ENCODE measurements at regions not wholly inside any gene's neighbourhood (a gene's known extent, or its start where the extent isn't known, plus 50 kb on each side); places are given as distances from the start of the nearest gene placed in this dataset.
"Not testable (repeated sequence)": the region's sequence is repeated elsewhere in the genome, so short reads cannot be mapped to it uniquely, and the experiment has no call there.

DNA sequence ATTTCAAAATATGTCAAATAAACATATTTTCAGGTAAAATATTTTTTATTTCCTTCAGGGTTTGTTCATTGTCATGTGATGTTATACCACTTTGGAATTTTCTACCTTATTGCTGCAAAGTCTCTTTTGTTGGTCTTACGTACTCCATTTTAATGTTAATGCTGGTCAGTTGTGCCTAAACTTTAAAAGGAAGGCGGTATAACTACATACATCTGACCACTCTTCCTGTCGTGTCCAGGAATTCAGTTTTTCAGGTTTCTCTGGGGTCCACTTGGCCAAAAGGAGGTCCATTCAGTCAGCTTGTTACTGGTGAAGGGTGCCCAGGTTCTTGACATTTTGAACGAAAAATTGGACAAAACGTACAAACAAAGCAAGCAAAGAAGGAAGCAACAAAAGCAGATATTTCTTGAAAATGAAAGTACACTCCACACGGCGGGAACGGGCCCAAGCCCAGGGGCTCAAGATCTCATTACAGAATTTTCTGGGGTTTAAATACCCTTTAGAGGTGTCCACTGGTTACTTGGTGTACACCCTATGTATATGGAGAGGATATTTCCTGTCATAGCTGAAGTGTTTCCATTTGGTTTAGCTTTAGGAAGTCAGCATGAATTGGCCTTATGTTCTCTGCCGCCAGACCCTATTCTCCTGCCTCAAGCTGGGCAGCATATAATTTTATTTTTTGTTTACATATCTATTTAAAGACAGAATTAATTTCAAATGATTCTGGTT, 471.7 kb upstream of the CDH7 start:
- DNase-seq = no peak

- DNase-seq = no peak
Observed at GRCh38 chr18:65269375-65269774, 481.4 kb upstream of the CDH7 start.

- no peak for DNase-seq
Observed at GRCh38 chr18:65265761-65266160, 485.1 kb upstream of the CDH7 start.

DNA sequence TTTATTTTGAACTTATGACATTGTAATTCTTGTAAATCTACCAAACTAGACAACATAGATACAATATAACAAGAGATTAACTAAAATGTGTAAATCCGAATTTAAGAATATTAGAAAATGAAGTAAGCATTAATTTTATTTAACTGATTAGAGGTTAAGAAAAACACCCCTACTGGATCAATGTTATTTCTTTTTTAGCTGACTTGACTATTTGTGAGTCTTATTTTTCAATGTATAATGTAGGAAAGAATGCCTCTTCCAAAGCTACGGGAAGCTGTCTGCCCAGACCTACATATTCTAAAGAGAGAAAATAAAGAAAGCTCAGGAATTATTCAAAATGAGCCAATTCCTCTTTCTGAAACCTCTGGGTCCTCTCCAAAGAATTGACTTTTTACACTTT, 490.8 kb upstream of the CDH7 start:
- DNase-seq = no peak

- DNase-seq = no peak
Observed at GRCh38 chr18:65259403-65259802, 491.4 kb upstream of the CDH7 start.

GRCh38 chr18:65257149-65257548, 493.7 kb upstream of the CDH7 start:
- no peak for DNase-seq

DNA sequence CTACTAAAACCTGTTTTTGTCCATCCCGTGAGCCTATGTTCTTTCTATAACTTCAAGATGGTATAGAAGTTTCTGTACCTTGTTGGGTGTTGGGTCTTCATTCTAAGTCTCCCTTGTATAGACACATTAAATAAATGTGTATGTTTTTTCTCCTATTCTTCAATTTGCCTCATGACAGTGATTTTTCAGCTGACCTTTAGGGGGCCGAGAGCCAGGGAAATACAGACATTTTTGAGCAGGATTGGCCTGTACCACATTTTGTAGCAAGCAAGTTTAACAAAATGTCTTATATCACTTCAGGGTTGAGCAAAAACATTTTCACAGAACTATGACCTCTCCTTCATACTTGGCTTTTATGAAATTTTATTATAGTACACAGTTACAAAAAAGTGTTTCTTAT, 495.4 kb upstream of the CDH7 start:
- no peak for DNase-seq

GRCh38 chr18:65239787-65240186, 511.0 kb upstream of the CDH7 start:
- DNase-seq = no peak

DNA sequence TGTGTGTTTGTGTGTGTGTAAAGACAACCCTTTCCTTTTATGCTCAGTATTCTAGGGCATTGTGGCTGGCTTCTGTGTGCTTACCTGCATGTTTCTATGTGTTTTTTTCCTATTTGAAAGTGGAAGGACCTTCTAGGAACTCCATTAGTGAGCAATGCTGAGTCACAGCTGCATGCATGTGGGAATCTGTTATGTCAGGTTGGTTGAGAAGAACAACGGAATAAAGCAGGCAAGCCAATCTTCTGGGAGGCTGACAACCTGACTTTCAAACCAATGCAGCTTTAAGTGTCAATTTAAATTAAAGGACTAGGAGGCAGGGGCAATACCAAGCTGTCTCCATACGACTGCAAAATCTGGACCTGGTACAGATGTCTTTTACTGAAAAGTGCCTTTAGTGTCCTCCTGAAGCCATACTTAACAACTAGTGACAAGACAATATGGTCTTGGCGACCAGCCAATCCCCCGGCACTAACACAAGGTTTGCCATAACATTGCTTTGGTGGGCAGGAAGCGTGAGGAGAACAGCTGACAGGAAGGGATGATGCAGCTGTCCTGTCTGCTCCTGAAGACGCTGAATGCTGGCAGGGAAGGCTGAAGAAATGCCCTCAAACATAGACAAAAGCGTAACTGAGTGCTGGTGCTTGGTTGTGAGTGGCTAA, 514.7 kb upstream of the CDH7 start:
- no peak for DNase-seq

DNA sequence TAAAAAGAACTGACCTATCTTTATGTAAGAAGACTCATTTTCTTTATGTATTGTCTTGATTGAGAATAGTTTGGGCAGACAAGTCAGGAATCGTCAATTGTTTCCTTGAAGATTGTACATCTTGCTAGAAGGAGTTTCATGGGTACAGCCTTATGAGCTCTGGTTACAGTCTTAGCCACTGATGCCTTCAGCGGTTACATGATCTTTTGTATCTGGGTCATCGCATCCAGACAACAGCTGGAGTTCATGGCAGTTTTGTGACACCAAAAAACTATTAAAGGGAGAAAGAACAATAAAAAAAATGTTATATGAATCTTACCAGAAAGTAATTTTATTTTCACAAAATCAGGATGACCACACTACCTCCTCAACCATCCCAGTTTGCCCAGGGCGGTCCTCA, 520.5 kb upstream of the CDH7 start:
- DNase-seq = no peak

DNA sequence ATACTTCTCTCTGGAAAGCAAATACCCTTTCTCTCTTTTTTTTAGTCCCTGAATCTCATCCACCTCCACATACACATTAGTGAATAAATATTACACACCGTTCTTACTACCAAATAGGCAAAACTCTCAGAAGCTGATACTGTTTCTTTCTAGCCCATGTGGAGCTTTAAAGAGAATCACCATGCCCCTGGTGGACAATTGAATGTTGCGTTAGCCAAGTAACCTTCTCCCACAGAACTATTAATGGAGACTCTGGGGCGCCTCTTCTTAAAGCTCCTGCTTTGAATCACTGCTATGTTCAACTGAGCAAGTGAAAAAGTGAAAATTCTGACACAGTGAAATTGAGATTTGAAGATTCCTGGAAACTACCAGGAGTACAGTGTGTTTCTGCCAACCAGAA, 522.8 kb upstream of the CDH7 start:
- no peak for DNase-seq

DNA sequence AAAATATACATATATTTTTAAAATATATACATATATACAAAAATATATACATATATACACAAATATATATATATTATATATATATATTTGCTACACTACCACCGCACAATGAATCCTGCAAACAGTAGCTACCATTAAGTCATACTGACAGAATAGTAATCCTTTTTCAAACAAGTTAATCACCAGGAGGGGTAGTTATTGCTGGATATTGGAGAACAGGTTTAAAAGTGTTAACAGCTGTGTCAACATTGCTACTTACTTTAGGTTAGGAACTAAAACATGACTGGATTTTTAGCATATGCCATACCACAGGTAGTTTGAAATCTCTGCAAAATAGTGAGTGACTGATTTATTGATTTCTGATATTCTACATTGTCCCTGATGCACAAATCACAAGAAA, 529.1 kb upstream of the CDH7 start:
- DNase-seq = no peak

- DNase-seq = no peak
Observed at GRCh38 chr18:65221115-65221514, 529.7 kb upstream of the CDH7 start.

GRCh38 chr18:65215865-65216466, 534.8 kb upstream of the CDH7 start:
- DNase-seq = no peak

- no peak for DNase-seq
Observed at GRCh38 chr18:65214456-65214855, 536.4 kb upstream of the CDH7 start.

DNA sequence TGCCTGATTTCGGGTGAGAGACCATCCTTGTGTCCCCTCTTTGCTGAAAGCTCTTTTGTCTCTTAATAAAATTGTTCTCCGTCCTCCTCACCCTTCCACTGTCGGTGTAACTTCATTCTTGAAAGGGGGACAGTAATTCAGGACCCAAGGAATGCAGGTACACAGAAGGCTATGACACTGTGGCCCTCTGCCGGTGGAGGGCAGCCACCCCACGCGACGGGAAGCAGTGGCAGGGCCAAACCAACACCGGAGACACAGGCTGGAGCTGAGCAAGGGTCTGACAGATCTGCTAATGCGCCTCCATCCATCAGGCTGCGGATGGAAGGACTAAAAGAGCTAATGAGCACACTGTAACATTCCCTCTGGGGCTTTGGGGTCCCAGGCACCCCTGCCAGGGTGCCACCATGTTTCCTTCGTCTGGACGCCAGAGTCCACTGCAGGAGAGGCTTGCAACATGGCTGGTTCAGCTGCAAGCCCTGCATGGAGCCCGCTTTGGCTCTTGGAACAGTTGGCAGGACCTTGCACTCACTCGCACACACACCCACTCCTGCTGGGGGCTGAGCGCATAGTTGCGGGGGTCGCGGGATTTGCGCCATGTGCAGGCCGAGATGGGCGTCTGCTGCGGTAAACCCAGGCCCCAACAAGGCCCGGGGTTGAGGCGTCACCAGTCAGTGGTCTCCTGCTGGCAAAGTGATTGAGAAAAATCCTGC, 544.1 kb upstream of the CDH7 start:
- DNase-seq = no peak

- DNase-seq = no peak
Observed at GRCh38 chr18:65202091-65202490, 548.7 kb upstream of the CDH7 start.

DNA sequence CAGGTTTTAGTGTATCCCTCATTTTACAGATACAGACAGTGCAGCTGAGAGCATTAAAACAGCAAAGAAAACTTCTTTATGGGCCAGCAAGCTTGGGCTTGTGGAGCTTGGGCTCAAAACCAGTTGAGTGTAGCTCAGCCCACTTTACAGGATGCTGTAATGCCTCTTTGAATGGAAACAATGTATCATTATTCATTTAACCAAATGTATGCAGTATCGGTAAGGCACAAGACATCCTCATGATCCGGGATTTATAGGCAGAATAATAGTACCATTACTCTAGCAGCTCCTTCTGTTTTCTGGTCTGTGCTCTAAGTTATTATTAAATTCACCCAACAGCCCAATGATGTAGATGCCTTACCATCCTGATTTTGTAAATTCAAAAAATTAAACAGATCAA, 575.1 kb upstream of the CDH7 start:
- no peak for DNase-seq

DNA sequence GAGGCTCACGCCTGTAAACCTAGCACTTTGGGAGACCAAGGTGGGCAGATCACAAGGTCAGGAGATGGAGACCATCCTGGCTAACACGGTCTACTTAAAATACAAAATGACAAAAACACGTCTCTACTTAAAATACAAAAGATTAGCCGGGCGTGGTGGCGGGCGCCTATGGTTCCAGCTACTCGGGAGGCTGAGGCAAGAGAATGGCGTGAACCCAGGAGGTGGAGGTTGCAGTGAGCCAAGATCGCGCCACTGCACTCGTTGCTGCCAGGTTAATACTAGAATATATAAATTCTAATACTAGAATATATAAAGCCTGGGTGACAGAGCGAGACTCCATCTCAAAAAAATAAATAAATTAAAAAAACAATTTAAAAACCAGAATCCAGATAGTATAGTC, 588.7 kb upstream of the CDH7 start:
- DNase-seq = not testable (repeated sequence)

DNA sequence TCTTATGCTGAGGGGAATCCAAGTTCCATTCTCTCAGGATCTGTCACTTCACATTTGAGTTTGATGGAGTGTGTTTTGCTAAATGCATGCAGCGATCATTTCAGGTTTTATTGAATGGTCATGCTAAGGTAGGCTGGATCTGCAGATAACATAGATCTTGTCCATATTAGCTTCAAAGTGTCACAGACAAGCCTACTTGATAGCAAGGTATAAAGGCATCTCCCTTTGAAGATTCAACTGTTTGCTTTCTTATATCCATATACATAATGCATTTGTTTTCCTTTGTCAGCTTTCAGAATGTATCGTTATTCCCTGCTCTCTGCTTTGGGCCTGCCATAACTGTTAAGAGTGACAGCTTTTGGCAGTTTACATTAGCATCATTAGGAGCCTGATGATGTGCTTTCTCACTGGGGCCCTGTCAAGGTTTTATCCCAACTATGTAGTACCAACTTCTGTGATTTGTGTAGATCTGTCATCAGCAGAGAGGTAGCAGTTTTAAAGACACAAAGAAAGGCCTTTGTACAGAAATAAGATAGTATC, 604.3 kb upstream of the CDH7 start:
- no peak for DNase-seq

DNA sequence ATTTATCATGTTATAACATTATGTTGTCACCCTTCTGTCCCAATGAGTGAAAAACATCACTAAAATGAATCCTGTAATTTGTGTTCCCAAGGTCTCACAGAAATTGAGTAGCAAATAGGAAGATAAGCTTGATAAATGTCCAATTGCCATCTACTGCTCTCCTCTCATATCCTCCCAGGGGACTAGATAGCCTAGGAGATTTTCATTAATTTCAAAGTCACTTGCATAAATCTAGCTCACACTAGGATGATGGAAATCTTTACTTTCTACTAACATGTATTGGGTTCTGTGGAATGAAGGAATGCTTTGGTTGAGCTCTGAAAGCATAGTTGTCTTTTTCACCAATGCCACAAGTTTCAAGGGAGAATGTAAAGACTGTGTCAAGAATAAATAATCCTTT, 605.5 kb upstream of the CDH7 start:
- DNase-seq = no peak

DNA sequence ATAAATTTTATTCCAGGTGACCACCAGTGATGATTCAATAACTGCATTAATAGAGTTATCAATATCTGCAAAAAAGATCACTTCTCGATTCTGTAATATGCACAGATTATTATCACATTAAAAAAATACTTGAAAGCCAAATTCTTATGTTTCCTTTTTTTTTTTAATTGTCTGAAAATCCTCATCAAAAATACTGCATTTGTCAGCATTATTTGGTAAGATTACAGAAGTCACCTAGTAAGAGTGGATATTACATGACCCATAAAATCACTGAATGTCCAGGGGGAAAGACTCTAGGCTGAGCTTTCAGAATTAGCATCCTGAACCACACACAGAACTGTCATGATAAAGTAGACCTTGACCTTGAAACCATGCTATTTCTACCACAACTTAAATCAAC, 617.2 kb upstream of the CDH7 start:
- DNase-seq = no peak

GRCh38 chr18:65124633-65125032, 626.2 kb upstream of the CDH7 start:
- no peak for DNase-seq

- no peak for DNase-seq
Observed at GRCh38 chr18:65103864-65104263, 646.9 kb upstream of the CDH7 start.

All from hippocampal formation (tissue), 2 donors.